GM12892 (cell line): ENCODE measurements at regions not wholly inside any gene's neighbourhood (a gene's known extent, or its start where the extent isn't known, plus 50 kb on each side); places are given as distances from the start of the nearest gene placed in this dataset.

ENCODE experiments used
- POLR2A ChIP-seq: IDR thresholded peaks from 2 replicates; pipeline ENCODE4 v1.6.1; 2011; ENCODE audit warnings: low read depth, low read length, control low read depth
- POLR2AphosphoS5 ChIP-seq: IDR thresholded peaks from 2 replicates; pipeline ENCODE4 v1.6.1; 2011; ENCODE audit warnings: low read depth, low read length, control low read depth

DNA sequence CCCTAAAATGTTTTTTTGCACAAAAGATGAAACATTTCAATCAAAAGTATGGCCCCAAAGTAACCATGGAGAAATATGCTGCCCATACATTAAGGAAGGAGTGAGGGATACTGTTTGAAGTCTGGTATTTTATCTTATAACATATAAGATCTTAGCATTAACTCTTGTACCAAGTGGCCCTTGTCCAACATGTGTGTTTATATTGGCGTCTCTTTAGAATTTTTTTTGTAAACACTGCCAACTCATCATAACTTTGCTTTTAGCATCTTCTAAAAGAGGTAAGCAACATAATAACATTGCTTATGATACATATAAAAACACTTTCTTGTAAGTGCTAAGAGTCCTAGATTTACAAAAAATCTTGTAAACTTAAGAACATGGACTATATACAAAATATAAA, 419.7 kb downstream of the ADAMTS20 start:
- no peak for TF ChIP-seq POLR2A
- TF ChIP-seq POLR2AphosphoS5 = no peak
